NCI-H2196 treated with DMSO at 0.1 percent for 48 hours (cell line): ENCODE measurements at regions not wholly inside any gene's neighbourhood (a gene's known extent, or its start where the extent isn't known, plus 50 kb on each side); places are given as distances from the start of the nearest gene placed in this dataset.

ENCODE experiments used
- DNase-seq: peaks from one replicate; lab custom pipeline; 2025; ENCODE audit not compliant: unreplicated experiment; lab: John Stamatoyannopoulos, UW

- no peak for DNase-seq
Measured at GRCh38 chr3:189108067-189108466, 63.7 kb upstream of the TPRG1 start.

- no peak for DNase-seq
Measured at GRCh38 chr3:189108735-189109134, 63.0 kb upstream of the TPRG1 start.

- DNase-seq, result no peak
Measured at GRCh38 chr3:189109145-189109544, 62.6 kb upstream of the TPRG1 start.

GRCh38 chr3:189117087-189117486 lies 54.7 kb upstream of the TPRG1 start:
- no peak for DNase-seq

- no peak for DNase-seq
Measured at GRCh38 chr3:189118896-189119295, 52.9 kb upstream of the TPRG1 start.

- no peak for DNase-seq
Measured at GRCh38 chr3:189119950-189120349, 51.8 kb upstream of the TPRG1 start.

GRCh38 chr3:189121092-189121491 lies 50.7 kb upstream of the TPRG1 start:
- DNase-seq, result no peak
